ENCODE measurements at regions not wholly inside any gene's neighbourhood (a gene's known extent, or its start where the extent isn't known, plus 50 kb on each side); places are given as distances from the start of the nearest gene placed in this dataset.

DNA sequence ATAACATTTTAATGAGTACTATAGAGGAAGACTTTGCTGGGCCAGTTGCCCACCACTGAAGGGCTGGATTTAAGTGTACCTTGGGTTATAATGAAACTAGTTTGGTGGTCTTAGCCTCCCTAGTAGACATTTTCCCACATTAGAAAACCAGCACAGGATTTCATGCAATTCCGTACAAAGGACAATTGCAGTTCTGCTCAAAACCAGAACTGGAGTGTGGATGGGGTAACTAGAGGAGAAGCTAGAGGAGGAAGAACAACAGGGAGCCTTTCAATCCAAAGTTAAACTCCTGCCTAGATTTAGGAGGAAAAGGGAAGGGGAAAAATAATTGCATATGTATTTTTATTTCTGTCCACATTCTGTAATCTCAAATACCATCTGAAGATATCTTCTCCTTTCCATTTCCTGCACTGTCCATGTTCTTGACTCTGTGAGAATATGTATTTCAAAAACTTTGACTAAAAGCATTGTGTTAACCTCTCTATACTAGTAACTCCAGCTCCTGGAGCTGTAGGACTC is 97.5 kb upstream of the SSBP2 start:
- TF ChIP-seq, protein P1, sequence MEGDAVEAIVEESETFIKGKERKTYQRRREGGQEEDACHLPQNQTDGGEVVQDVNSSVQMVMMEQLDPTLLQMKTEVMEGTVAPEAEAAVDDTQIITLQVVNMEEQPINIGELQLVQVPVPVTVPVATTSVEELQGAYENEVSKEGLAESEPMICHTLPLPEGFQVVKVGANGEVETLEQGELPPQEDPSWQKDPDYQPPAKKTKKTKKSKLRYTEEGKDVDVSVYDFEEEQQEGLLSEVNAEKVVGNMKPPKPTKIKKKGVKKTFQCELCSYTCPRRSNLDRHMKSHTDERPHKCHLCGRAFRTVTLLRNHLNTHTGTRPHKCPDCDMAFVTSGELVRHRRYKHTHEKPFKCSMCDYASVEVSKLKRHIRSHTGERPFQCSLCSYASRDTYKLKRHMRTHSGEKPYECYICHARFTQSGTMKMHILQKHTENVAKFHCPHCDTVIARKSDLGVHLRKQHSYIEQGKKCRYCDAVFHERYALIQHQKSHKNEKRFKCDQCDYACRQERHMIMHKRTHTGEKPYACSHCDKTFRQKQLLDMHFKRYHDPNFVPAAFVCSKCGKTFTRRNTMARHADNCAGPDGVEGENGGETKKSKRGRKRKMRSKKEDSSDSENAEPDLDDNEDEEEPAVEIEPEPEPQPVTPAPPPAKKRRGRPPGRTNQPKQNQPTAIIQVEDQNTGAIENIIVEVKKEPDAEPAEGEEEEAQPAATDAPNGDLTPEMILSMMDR (IDR thresholded peaks at IDR 0.05) = no peak
- Histone ChIP-seq H3K36me3 (no peaks in the 10 kb centered on the region), H3K9me3 (no peaks in the 10 kb centered on the region), H3K4me1 (peaks cover 0 to 50% (median 41%) of the 10 kb centered on the region in 4 donors), H3K27ac (peak overlapping the region in 1 of 2 donors; percentile 86), H3K27me3 (no peaks in the 10 kb centered on the region), H3K4me3 (no peak overlapping the region)
- DNase-seq = peak in 1 of 2 donors; percentile 25
- intact Hi-C loops (cut with DNase I; ENCODE audit: low total_unique reads) = loop anchor here (10.0 kb wide), 1 partner anchor 424 kb away; no protein-coding TSS in a partner anchor

DNA sequence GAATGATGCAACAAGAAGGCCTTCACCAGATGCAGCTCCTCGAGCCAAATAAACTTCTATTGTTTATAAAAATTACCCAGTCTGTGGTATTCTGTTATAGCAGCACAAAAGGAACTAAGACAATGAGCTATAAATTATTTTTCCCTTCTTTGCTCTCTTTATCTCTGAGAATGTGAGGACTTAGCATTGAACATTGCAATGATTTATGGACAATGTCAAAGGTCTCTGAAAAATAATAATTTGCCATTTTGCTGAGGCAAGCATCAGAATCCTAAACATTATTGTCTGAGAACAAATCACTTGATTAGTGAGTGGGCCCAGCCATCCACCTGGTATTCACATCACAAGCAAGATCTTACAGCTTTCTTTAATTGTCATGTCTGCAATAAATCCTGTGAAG is 95.4 kb upstream of the SSBP2 start:
- intact Hi-C loops (cut with DNase I; ENCODE audit: low total_unique reads) = loop anchor here (10.0 kb wide), 1 partner anchor 422 kb away; no protein-coding TSS in a partner anchor
- H3K27ac ChIP-seq = no peak overlapping the region
- TF ChIP-seq, protein P1 (IDR thresholded peaks at IDR 0.05) = no peak
- H3K4me1 ChIP-seq = peaks cover 0 to 36% (median 27%) of the 10 kb centered on the region in 4 donors
- no peaks in the 10 kb centered on the region for H3K27me3 ChIP-seq
- H3K9me3 ChIP-seq = no peaks in the 10 kb centered on the region
- no peak overlapping the region for H3K4me3 ChIP-seq
- H3K36me3 ChIP-seq = no peaks in the 10 kb centered on the region
- no peak for DNase-seq

DNA sequence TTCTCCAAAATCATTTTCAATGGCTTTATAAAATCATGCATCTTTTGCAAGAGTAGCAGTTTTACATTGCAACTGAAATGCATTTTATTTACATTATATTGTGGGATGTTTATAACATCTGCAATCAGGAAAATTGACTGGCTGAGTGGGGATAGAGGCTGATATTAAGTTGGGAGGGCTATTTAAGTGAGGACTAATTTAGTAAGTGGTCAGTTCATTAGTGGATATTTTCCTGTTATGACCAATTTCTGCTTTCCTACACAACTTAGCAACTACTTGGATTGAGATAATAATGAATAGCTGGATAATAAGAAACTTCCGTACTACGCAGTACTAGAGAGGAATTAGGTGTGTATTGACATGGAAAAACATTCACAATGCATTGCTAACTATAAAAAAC is 92.9 kb upstream of the SSBP2 start:
- intact Hi-C loops (cut with DNase I; ENCODE audit: low total_unique reads) = loop anchor here (10.0 kb wide), 1 partner anchor 419 kb away; no protein-coding TSS in a partner anchor
- TF ChIP-seq, protein P1 (IDR thresholded peaks at IDR 0.05) = no peak
- Histone ChIP-seq H3K9me3 (no peaks in the 10 kb centered on the region), H3K27ac (no peak overlapping the region), H3K27me3 (no peaks in the 10 kb centered on the region), H3K4me1 (peaks cover 0 to 12% (median 5%) of the 10 kb centered on the region in 4 donors), H3K4me3 (no peak overlapping the region), H3K36me3 (no peaks in the 10 kb centered on the region)
- no peak for DNase-seq

DNA sequence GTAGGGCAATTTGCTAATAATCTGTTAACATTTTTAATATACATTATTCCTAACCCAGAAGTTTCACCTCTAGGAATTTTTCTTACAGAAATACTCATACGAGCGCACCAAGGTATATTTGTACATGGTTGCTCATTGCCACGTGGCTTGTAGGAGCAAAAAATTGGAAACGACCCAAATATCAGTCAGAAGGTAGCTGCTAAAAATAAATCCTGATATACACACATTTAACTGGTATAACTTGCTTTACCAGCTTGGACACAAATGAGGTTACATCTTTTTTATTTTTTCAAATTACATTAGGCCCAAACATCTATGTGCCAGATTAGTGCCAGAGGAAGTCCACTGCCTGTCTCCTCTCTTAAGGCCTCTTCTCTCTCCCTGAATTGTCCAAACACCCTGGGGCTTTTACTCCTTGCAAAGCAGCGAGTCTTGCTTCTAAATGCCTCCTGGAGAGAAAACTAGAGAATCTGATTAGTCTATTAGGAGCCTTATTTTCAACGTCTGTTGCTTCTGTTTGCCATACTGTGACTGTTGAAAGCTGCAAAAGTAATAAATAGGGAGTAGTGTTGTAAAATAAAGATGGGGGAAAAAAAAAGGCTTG is 92.0 kb upstream of the SSBP2 start:
- intact Hi-C loops (cut with DNase I; ENCODE audit: low total_unique reads) = loop anchor here (10.0 kb wide), 1 partner anchor 418 kb away; no protein-coding TSS in a partner anchor
- no peak overlapping the region for H3K4me3 ChIP-seq
- H3K9me3 ChIP-seq = no peaks in the 10 kb centered on the region
- H3K27me3 ChIP-seq = no peaks in the 10 kb centered on the region
- DNase-seq = no peak
- no peaks in the 10 kb centered on the region for H3K36me3 ChIP-seq
- TF ChIP-seq, protein P1 (IDR thresholded peaks at IDR 0.05) = no peak
- no peak overlapping the region for H3K27ac ChIP-seq
- H3K4me1 ChIP-seq = peaks cover 0 to 4% (median under 1%) of the 10 kb centered on the region in 4 donors

DNA sequence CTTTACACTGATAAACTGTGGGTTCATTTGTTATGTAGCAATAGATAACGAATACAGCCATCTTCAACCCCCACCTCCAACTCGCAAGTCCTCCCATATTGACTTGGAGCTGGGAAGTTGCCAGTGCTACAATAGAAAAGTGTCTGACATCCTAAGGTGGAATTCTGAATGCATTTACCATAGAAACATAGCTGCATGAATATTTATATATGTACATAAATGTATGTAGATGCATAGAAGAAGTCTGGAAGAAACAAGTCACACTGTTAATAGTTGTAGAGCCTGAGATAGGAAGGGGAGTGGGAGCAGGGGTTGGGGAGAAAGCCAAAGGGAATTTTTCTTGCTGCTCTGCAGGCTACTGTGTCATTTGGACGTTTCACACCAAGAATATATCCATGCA is 88.1 kb upstream of the SSBP2 start:
- TF ChIP-seq, protein P1 (IDR thresholded peaks at IDR 0.05) = no peak
- intact Hi-C loops (cut with DNase I; ENCODE audit: low total_unique reads) = no loop called here
- peaks cover 0 to 10% (median 0%) of the 10 kb centered on the region in 4 donors for H3K4me1 ChIP-seq
- H3K4me3 ChIP-seq = no peak overlapping the region
- no peaks in the 10 kb centered on the region for H3K36me3 ChIP-seq
- H3K27ac ChIP-seq = no peak overlapping the region
- DNase-seq = no peak
- H3K9me3 ChIP-seq = no peaks in the 10 kb centered on the region
- no peaks in the 10 kb centered on the region for H3K27me3 ChIP-seq

All from tibial artery (tissue), 4 donors.